ENCODE measurements at regions not wholly inside any gene's neighbourhood (a gene's known extent, or its start where the extent isn't known, plus 50 kb on each side); places are given as distances from the start of the nearest gene placed in this dataset.

- 71 to 79% methylated on average over 4 of the region's 4 CpGs for WGBS, 2 donors
- DNase-seq = no peak
- H3K9me3 ChIP-seq = no peaks in the 10 kb centered on the region
- H3K27ac ChIP-seq = no peak overlapping the region
- no peaks in the 10 kb centered on the region for H3K27me3 ChIP-seq
- no peaks in the 10 kb centered on the region for H3K4me1 ChIP-seq
- no peak overlapping the region for H3K4me3 ChIP-seq (replicated peaks in 1 of 3)
- no peaks in the 10 kb centered on the region for H3K36me3 ChIP-seq
- intact Hi-C loops (cut with DNase I) = no loop called here
- TF ChIP-seq POLR2A (IDR thresholded peaks at IDR 0.05) = no peak
- TF ChIP-seq CTCF (IDR thresholded peaks at IDR 0.05) = no peak
These were observed 284.3 kb downstream of the CXXC4 start for GRCh38 chr4:104210420-104210819.

- TF ChIP-seq POLR2A (IDR thresholded peaks at IDR 0.05) (no peak), CTCF (IDR thresholded peaks at IDR 0.05) (no peak)
- Histone ChIP-seq H3K9me3 (no peaks in the 10 kb centered on the region), H3K27ac (no peak overlapping the region), H3K36me3 (no peaks in the 10 kb centered on the region), H3K4me1 (no peaks in the 10 kb centered on the region), H3K27me3 (no peaks in the 10 kb centered on the region), H3K4me3 (replicated peaks in 1 of 3) (no peak overlapping the region)
- DNase-seq = no peak
- 59 to 70% methylated on average over 1 of the region's 1 CpG for WGBS, 2 donors
- intact Hi-C loops (cut with DNase I) = no loop called here
These were observed 287.9 kb downstream of the CXXC4 start for GRCh38 chr4:104206784-104207183.

GRCh38 chr4:104205116-104205515, 289.6 kb downstream of the CXXC4 start:
- intact Hi-C loops (cut with DNase I) = no loop called here
- Histone ChIP-seq H3K4me1 (no peaks in the 10 kb centered on the region), H3K4me3 (replicated peaks in 1 of 3) (no peak overlapping the region), H3K9me3 (no peaks in the 10 kb centered on the region), H3K36me3 (no peaks in the 10 kb centered on the region), H3K27ac (no peak overlapping the region), H3K27me3 (no peaks in the 10 kb centered on the region)
- TF ChIP-seq POLR2A (IDR thresholded peaks at IDR 0.05) = no peak
- TF ChIP-seq CTCF (IDR thresholded peaks at IDR 0.05) = no peak
- DNase-seq = no peak

- H3K27ac ChIP-seq = no peak overlapping the region
- no peak for DNase-seq
- H3K36me3 ChIP-seq = no peaks in the 10 kb centered on the region
- intact Hi-C loops (cut with DNase I) = no loop called here
- H3K27me3 ChIP-seq = no peaks in the 10 kb centered on the region
- no peaks in the 10 kb centered on the region for H3K9me3 ChIP-seq
- no peak overlapping the region for H3K4me3 ChIP-seq (replicated peaks in 1 of 3)
- WGBS, 2 donors = 10 to 14% methylated on average over 1 of the region's 1 CpG
- no peaks in the 10 kb centered on the region for H3K4me1 ChIP-seq
- TF ChIP-seq CTCF (IDR thresholded peaks at IDR 0.05) (no peak), POLR2A (IDR thresholded peaks at IDR 0.05) (no peak)
These were observed 306.4 kb downstream of the CXXC4 start for GRCh38 chr4:104188301-104188700.

GRCh38 chr4:104169437-104169836, 325.3 kb downstream of the CXXC4 start:
- Histone ChIP-seq H3K4me1 (no peaks in the 10 kb centered on the region), H3K9me3 (no peaks in the 10 kb centered on the region), H3K27ac (no peak overlapping the region), H3K36me3 (no peaks in the 10 kb centered on the region), H3K27me3 (no peaks in the 10 kb centered on the region), H3K4me3 (replicated peaks in 1 of 3) (no peak overlapping the region)
- no peak for DNase-seq
- 73 to 83% methylated on average over 1 of the region's 1 CpG for WGBS, 2 donors
- intact Hi-C loops (cut with DNase I) = no loop called here
- TF ChIP-seq POLR2A (IDR thresholded peaks at IDR 0.05) = no peak
- TF ChIP-seq CTCF (IDR thresholded peaks at IDR 0.05) = no peak
